Right renal cortex interstitium (tissue), 3 donors: ENCODE measurements at regions not wholly inside any gene's neighbourhood (a gene's known extent, or its start where the extent isn't known, plus 50 kb on each side); places are given as distances from the start of the nearest gene placed in this dataset.
A peak's percentile ranks its signal among the peaks of the same experiment; 100 is the strongest.

Experiments used
- DNase-seq, 3 donors: peaks; one replicate each; pipeline ENCODE4 v3.0.0-alpha.2; 2013; ENCODE audit warnings: low read depth in 3 of 3, low spot score in 2 of 3

DNA sequence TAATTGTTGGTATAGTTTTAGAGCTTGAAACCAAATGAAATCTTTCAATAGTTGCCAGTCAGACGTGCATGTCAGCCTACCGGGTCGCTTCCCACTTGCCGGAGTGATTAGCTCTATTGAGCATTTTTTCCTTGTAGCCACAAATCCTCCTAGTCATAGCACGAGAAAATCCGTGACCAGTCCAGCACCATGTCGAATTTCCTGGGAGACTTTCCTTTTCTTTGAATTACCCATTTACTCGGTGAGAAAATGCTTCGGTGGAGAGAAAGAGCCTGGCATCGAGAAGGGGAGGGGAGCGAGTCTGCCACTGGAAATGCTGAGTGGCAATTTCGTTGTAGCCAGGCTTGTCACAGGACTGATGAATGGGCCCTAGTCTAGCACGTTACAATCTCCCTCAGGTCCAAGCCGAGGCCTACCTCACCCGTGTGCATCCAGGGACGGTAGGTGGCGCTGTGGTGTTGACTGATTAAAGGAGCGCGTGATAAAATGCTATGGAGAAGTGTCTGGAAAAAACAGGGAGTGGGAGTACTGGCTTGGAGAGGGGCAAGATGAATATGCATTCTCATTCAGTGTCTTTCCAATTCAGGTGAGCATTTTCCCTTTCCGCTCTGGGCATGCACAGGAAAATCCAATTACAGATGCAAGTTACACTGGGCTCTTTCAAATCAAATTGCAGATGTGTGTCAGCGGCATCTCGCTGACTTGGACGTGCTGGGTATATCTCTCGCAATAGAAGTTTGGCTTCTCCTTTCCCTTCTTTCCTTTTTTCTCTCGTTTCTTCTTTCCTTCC is 238.8 kb downstream of the EDEM1 start:
- peak; percentile 80 to 86 (median 83) for DNase-seq

GRCh38 chr3:5427021-5427420 is 239.5 kb downstream of the EDEM1 start:
- DNase-seq: no peak

GRCh38 chr3:5427938-5428337 is 240.4 kb downstream of the EDEM1 start:
- DNase-seq: no peak

DNA sequence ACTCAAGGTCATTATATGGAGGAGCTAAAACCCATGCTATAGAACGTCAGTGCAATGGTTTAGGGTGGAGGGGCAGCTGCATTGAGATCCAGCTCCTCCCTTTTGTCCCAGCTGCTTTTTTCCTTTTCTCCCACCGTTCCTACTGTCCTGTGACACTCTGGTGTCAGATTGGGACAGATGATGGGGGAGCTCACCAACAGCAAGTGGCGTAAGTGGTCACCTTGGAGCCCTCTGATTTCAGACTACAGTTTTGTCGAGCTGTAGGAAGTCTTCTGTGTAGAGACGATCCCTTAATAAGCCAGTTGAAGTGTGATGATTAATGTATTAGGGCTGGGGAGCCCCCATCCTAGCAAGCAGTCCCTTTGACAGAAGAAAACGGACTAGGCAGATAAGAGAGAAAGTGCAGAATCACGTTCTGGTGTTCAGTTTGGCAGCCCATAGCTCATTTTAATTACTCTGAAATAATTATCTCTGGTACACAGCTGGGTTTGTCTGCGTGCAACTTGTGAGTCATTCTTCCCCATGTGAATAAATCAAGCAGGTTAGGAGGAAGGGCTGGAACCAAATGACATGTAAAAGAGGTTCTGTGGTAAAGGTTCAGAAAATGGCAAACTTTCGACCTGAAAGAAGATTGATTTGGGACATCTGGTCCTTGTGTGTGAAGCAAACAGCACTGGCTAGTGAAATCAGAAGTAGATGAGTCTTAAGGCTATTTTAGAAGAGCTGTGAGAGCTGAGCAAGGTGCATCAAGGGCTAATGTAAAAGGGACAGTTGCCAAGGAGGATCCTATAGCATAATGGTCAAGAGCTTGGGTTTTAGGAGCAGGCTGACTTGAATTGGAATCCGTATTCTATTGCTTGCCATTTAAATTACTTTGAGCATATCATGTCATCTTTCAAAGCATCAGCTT is 241.4 kb downstream of the EDEM1 start:
- peak; percentile 19 to 44 (median 27) for DNase-seq

GRCh38 chr3:5429517-5429890 is 242.0 kb downstream of the EDEM1 start:
- no peak for DNase-seq

- DNase-seq: no peak
Observed at GRCh38 chr3:5430701-5431100, 243.2 kb downstream of the EDEM1 start.

GRCh38 chr3:5431146-5431545 is 243.6 kb downstream of the EDEM1 start:
- DNase-seq: no peak

DNA sequence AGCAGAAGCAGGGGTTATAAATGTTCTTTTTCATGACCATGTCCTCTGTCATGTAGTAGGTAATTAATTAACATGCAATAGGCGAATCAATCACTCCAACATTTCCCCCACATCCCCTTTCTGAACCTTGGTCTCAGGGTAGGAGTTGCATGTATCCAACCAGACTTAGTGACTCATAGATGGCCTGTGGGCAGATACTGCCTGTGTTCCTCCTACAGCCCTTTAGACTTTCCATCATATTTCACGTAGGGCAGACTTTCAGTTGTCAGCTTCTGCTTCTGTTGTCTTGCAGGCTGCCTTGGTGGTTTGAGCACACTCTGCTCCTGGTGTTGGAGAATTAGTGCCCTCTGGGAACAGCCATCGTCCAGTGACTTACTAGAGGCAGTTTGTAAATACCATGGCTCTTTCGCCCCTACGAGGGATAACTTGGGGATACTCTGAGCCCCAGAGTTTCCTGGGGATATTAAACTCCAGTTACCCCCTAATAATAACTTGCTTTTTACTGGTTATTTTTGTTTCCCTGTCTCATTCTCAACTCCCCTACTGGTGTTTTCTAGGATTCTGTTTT is 244.4 kb downstream of the EDEM1 start:
- DNase-seq: no peak

GRCh38 chr3:5437296-5437782 is 249.8 kb downstream of the EDEM1 start:
- no peak for DNase-seq

DNA sequence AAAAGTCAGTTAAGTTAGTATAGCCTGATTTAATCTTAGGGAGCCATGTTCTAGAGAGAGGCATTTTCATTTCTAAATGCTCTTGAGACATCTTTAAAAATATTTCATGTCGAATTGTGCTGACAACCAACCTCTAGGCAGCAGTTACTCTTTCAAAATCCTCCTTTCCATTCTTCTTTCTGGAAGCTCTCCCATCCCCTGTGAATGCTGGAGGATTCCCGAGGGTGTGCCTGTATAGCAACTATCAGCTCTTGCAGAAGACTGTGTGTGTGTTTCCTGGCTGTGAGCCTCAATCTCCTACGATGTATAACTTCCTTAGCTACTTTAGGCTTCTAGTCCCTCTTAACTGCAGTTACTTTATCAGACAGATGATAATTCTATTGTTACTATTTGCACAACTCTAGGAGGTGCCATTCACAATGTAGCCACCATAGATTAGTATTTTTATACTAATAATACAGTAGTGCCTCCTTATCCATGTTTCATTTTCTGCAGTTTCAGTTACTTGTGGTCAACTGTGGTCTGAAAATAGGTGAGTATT is 250.3 kb downstream of the EDEM1 start:
- no peak for DNase-seq

DNA sequence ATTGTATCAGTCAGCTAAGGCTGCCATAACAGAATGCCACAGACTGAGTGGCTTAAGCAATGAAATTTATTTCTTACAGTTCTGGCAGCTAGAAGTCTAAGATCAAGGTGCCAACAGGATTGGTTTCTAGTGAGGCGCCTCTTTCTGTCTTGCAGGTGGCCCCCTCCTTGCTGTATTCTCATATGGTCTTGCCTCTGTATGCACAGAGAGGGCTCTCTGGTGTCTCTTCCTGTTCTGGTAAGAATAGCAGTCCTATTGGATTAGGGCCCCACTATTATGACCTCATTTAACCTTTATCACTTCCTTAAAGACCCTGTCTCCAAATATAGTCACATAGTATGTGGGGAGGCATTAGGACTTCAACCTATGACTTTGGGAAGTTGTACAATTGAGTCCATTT is 253.9 kb downstream of the EDEM1 start:
- DNase-seq: no peak

- DNase-seq: no peak
Observed at GRCh38 chr3:5442106-5442785, 254.7 kb downstream of the EDEM1 start.

GRCh38 chr3:5442786-5443138 is 255.3 kb downstream of the EDEM1 start:
- no peak for DNase-seq

DNA sequence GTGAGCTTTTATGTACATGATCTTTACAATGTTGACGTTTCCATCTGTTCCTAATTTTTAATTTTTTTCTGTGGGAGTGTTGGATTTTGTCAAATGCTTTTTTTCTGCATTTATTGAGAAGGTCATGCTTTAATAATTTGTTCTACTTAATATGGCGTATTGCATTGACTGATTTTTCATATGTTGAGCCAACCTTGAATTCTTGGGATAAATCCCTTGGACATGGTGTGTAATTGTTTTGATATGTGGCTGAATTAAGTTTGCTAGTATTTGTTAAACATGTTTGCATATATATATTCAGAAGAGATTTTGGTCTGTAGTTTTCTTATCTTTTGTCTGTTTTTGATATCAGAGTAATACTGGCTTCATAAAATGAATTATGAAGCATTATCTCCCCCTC is 256.7 kb downstream of the EDEM1 start:
- DNase-seq: no peak

DNA sequence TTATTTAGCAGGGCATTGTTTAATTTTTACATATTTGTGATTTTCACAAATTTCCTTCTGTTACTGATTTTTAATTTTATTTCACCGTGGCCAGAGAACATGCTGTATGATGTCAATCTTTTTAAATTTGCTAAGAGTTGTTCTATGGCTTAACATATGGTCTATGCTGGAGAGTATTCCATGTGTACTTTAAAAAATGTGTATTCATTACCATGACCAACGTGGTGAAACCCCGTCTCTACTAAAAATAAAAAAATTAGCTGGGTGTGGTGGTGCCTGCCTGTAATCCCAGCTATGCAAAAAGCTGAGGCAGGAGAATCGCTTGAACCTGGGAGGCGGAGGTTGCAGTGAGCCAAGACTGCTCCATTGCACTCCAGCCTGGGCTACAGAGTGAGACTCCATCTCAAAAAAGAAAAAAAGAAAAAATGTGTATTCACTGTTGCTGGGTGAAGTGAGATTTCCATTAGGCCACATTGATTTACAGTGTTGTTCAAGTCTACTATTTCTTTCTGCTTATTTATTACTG is 258.2 kb downstream of the EDEM1 start:
- no peak for DNase-seq

DNA sequence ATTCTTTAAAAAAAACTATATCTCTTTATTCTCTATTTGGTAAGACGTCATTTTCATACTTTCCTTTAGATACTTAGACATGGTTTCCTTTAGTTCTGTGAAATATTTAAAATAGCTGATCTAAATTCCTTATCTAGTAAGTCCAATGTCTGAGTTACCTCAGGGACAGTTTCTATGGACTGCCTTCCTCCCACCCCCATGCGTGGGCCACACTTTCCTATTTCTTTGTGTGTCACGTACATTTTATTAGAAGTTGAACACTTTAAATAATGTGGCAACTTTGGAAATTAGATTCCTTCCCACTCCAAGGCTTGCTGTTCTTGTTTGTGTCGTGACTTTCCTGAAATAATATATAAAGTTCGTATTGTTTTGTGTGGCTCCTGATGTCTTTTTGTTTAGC is 260.7 kb downstream of the EDEM1 start:
- DNase-seq: no peak

GRCh38 chr3:5448816-5449215 is 261.3 kb downstream of the EDEM1 start:
- DNase-seq: no peak

DNA sequence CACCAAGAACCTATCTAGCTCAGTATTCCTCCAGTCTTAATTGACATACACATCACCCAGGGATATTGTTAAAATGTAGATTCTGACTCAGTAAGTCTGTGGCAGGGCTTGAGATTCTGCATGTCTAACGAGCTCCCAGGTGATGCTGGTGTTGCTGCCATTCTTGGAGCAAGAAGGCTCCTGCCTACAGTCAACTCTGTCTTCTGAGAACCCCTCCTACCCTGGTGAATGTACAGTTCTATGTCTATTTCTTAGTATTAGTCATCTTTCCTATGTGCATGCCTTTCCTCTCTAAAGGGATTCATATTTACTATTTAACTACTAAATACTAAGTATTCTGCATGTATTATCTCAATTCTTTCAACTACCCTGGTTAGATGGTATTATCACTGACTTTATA is 268.7 kb downstream of the EDEM1 start:
- no peak for DNase-seq

DNA sequence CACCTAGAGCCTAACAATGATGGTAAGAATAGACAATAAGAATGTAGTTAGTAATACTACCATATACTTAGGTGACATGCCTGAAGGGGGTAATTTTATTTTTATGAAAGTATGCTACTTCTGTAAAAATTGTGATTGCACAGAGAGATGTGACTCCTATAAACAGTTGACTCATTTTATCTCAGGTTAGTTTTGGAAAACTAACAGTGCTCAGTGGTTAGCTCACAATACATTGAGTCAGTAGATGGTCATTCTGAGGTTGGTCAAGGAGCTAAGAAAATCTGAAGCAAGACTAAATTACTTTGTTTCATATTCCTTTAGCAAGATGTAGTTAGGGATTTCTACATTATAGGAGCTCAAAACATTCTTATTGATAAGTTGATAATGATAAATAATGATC is 271.0 kb downstream of the EDEM1 start:
- DNase-seq: no peak

DNA sequence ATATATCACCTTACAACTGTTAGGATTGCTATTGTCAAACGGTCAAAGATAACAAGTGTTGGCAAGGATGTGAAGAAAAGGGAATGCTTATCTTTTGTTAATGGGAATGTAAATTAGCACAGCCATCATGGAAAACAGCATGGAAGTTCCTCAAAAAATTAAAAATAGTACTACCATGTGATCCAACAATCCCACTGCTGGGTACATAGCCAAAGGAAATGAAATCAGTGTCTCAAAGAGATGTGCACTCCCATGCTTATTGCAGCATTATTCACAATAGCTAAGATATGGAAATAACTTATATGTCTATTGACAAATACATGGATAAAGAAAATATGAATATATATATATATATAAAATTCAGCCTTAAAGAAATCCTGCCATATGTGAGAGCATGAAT is 274.6 kb downstream of the EDEM1 start:
- no peak for DNase-seq
